K562 (cell line): ENCODE measurements at regions not wholly inside any gene's neighbourhood (a gene's known extent, or its start where the extent isn't known, plus 50 kb on each side); places are given as distances from the start of the nearest gene placed in this dataset.
A peak's percentile ranks its signal among the peaks of the same experiment; 100 is the strongest.

Source experiments
- ATAC-seq: fragments of 200-7000 bp; cut with Tn5 transposase; 3 replicates; pipeline ENCODE4 v1.9.1; 2020; ENCODE audit warnings: moderate library complexity
- BruUV-seq: library from RNA; stranded (reverse); fragments of 400-500 nt; replicated peaks from 2 replicates; lab custom pipeline; 2021; lab: Mats Ljungman, UMichigan
- CTCF ChIA-PET: fragments of 300-600 bp; formaldehyde crosslinking; extraction: SDS; loops from one replicate; lab custom pipeline; 2021; ENCODE audit warnings: low intra/inter-chr PET ratio; lab: Yijun Ruan, JAX
- POLR2A ChIA-PET: fragments of 300-600, 350-650 bp; sonication (Branson Sonifier 250); formaldehyde crosslinking; extraction: SDS; loops from one replicate; lab custom pipeline; 2021; ENCODE audit warnings: antibody characterized with exemption, inconsistent platforms; lab: Yijun Ruan, JAX
- DNase-seq, 4 experiments: peaks; one replicate each; pipeline versions ENCODE4 v3.0.0 to v3.0.0-alpha.2; 2011 to 2018; ENCODE audit warnings: low spot score in 3 of 4, mixed read lengths in 3 of 4; ENCODE audit errors: extremely low read depth in 1 of 4
- FAIRE-seq: peaks from 2 replicates; lab custom pipeline; 2011; peaks lifted over from hg19 to GRCh38; lab: Jason Lieb, UNC
- H2AFZ ChIP-seq: 2 replicates; pipeline ENCODE4 v1.6.0; 2011; ENCODE audit warnings: low read depth, low read length, control low read depth, inconsistent platforms
- H3K27ac ChIP-seq: fragments of 200-600 bp; 3 replicates; pipeline ENCODE4 v1.8.0; 2011; ENCODE audit warnings: low read depth, mild to moderate bottlenecking, control low read depth, inconsistent platforms, low read length, moderate library complexity, mixed read lengths; ENCODE audit errors: extremely low read depth
- H3K27me3 ChIP-seq, 2 experiments: fragments of 300-600 bp in 1 of 2; 2 replicates in 1 of 2; 3 replicates in 1 of 2; pipeline versions ENCODE4 v1.6.0 to v1.8.0; 2011; ENCODE audit warnings: inconsistent platforms in 2 of 2, low read length in 2 of 2, mild to moderate bottlenecking in 1 of 2, mixed read lengths in 1 of 2, moderate library complexity in 1 of 2; ENCODE audit not compliant: control insufficient read depth in 2 of 2, insufficient read depth in 2 of 2
- H3K36me3 ChIP-seq: fragments of 300-600 bp; 3 replicates; pipeline ENCODE4 v1.8.0; 2011; ENCODE audit warnings: mild to moderate bottlenecking, low read length, inconsistent platforms; ENCODE audit not compliant: control insufficient read depth, insufficient read depth
- H3K4me1 ChIP-seq, 2 experiments: fragments of 200-600 bp in 1 of 2; replicated peaks in 1 of 2; 2 replicates in 1 of 2; 3 replicates in 1 of 2; pipeline versions ENCODE4 v1.5.1 to v1.8.0; 2011; ENCODE audit warnings: inconsistent platforms in 2 of 2, low read length in 2 of 2, mild to moderate bottlenecking in 1 of 2, mixed read lengths in 1 of 2, moderate library complexity in 1 of 2; ENCODE audit not compliant: control insufficient read depth in 2 of 2, insufficient read depth in 2 of 2
- H3K4me2 ChIP-seq: 2 replicates; pipeline ENCODE4 v1.6.1; 2011; ENCODE audit warnings: low read length, control low read depth, inconsistent platforms, mixed read lengths; ENCODE audit not compliant: insufficient read depth
- H3K4me3 ChIP-seq: fragments of 200-600 bp; sonication (generic), shearing (Covaris generic); 2 replicates; pipeline ENCODE4 v1.5.1; 2016; ENCODE audit warnings: control low read depth, inconsistent platforms
- H3K79me2 ChIP-seq: fragments of 200-600 bp; 3 replicates; pipeline ENCODE4 v1.8.0; 2011; ENCODE audit warnings: low read length, inconsistent platforms; ENCODE audit not compliant: control insufficient read depth, insufficient read depth
- H3K9ac ChIP-seq, 2 experiments: 2 replicates each; pipeline versions ENCODE4 v1.6.0 to v1.6.1; 2011; ENCODE audit warnings: low read depth in 2 of 2, low read length in 2 of 2, control low read depth in 1 of 2, inconsistent platforms in 1 of 2, mild to moderate bottlenecking in 1 of 2, mixed read lengths in 1 of 2; ENCODE audit not compliant: insufficient read depth in 1 of 2
- H3K9me1 ChIP-seq: one replicate; pipeline ENCODE4 v1.6.0; 2011; ENCODE audit warnings: inconsistent platforms, mild to moderate bottlenecking, low read length, moderate library complexity; ENCODE audit not compliant: control insufficient read depth, insufficient read depth
- H3K9me3 ChIP-seq: replicated peaks from 2 replicates; pipeline ENCODE4 v1.5.1; 2011; ENCODE audit warnings: low read depth, low read length, inconsistent platforms; ENCODE audit not compliant: control insufficient read depth, insufficient read depth
- H4K20me1 ChIP-seq: replicated peaks from 2 replicates; pipeline ENCODE4 v1.6.1; 2011; ENCODE audit warnings: low read length, inconsistent platforms, mixed read lengths; ENCODE audit not compliant: control insufficient read depth, insufficient read depth
- ARID3B ChIP-seq: fragments of 250-450 bp; sonication (Bioruptor Pico); IDR thresholded peaks from 2 replicates; pipeline ENCODE4 v1.4.0; 2020; ENCODE audit warnings: borderline replicate concordance
- CBX8 ChIP-seq: fragments of 200-600 bp; sonication (generic); IDR thresholded peaks from 2 replicates; pipeline ENCODE4 v1.6.1; 2012; ENCODE audit warnings: borderline replicate concordance, mixed run types, low read depth, mild to moderate bottlenecking, moderate library complexity, mixed read lengths, low read length, control low read depth, inconsistent platforms; ENCODE audit not compliant: poor library complexity, severe bottlenecking; ENCODE audit errors: extremely low read depth
- CHCHD3 ChIP-seq: fragments of 250-450 bp; sonication (Bioruptor Pico); IDR thresholded peaks from 2 replicates; pipeline ENCODE4 v2.1.2; 2022; ENCODE audit warnings: mild to moderate bottlenecking
- FOXJ2 ChIP-seq: fragments of 200-800 bp; sonication (Bioruptor generic); IDR thresholded peaks from 2 replicates; pipeline ENCODE4 v1.6.1; 2016; ENCODE audit warnings: missing genetic modification characterization, missing compliant biosample characterization
- KAT8 ChIP-seq: fragments of 450-650 bp; IDR thresholded peaks from 2 replicates; pipeline ENCODE4 v1.6.1; 2016; ENCODE audit warnings: low read depth, mild to moderate bottlenecking
- NCOA4 ChIP-seq: fragments of 450-650 bp; IDR thresholded peaks from 2 replicates; pipeline ENCODE4 v1.6.1; 2018; ENCODE audit warnings: mild to moderate bottlenecking; ENCODE audit not compliant: partially characterized antibody
- NFYB ChIP-seq: IDR thresholded peaks from 2 replicates; pipeline ENCODE4 v1.6.1; 2011; ENCODE audit warnings: mild to moderate bottlenecking, moderate library complexity; ENCODE audit not compliant: insufficient read length; ENCODE audit errors: extremely low read depth
- PHF8 ChIP-seq: fragments of 200-600 bp; sonication (generic); IDR thresholded peaks from 2 replicates; pipeline ENCODE4 v1.6.1; 2012; ENCODE audit warnings: mixed run types, mild to moderate bottlenecking, inconsistent platforms, low read length, moderate library complexity, borderline replicate concordance
- POLR2A ChIP-seq: fragments of 450-650 bp; conservative IDR thresholded peaks from 2 replicates; pipeline ENCODE4 v1.6.1; 2016
- PRPF4 ChIP-seq: fragments of 200-400 bp; formaldehyde crosslinking; IDR thresholded peaks from one replicate; pipeline ENCODE4 v1.6.1; 2017; ENCODE audit warnings: low read length, low read depth, mild to moderate bottlenecking; ENCODE audit not compliant: insufficient read depth, poor library complexity, severe bottlenecking
- PTTG1 ChIP-seq: fragments of 450-650 bp; IDR thresholded peaks from 2 replicates; pipeline ENCODE4 v1.6.1; 2016; ENCODE audit warnings: low read depth, mild to moderate bottlenecking, missing genetic modification characterization, missing compliant biosample characterization
- RFX7 ChIP-seq: fragments of 250-450 bp; sonication (Bioruptor Pico); IDR thresholded peaks from 2 replicates; pipeline ENCODE4 v1.5.1; 2021; ENCODE audit warnings: mild to moderate bottlenecking
- ZFPM2 ChIP-seq: fragments of 250-450 bp; sonication (Bioruptor Pico); IDR thresholded peaks from 2 replicates; pipeline ENCODE4 v1.5.1; 2022; ENCODE audit warnings: mild to moderate bottlenecking
- ZNF609 ChIP-seq: sonication (generic); formaldehyde crosslinking; IDR thresholded peaks from 2 replicates; pipeline ENCODE4 v1.8.1; 2023; ENCODE audit warnings: missing genetic modification reagents, mild to moderate bottlenecking, borderline replicate concordance
- ZNF830 ChIP-seq: fragments of 250-450 bp; sonication (Bioruptor Pico); IDR thresholded peaks from 2 replicates; pipeline ENCODE4 v1.5.0; 2021; ENCODE audit warnings: mild to moderate bottlenecking
- ZSCAN29 ChIP-seq: fragments of 450-650 bp; IDR thresholded peaks from 2 replicates; pipeline ENCODE4 v1.6.1; 2017
- whole genome bisulfite sequencing: fragments of 100-300 bp; shearing (Covaris generic); methylation state at CpG from one replicate; pipeline ENCODE4 v1.1.6; 2016; ENCODE audit warnings: low coverage, mixed read lengths; ENCODE audit not compliant: insufficient coverage; ENCODE audit errors: missing lambda C conversion rate; 5-methylcytosine and 5-hydroxymethylcytosine counted together
- in situ Hi-C: fragments of 300-500 bp; cut with MboI; formaldehyde crosslinking; loops from 4 replicates; pipeline ENCODE4 v1.15.0; 2018; ENCODE audit warnings: inconsistent platforms, mixed read lengths
- intact Hi-C: fragments of 100-400 bp; cut with micrococcal nuclease; formaldehyde crosslinking; loops from 2 replicates; pipeline ENCODE4 v1.14.2; 2022
- TF ChIP-seq, protein P1 (sequence below): fragments of 250-450 bp; sonication (Bioruptor Pico); IDR thresholded peaks from 2 replicates; pipeline ENCODE4 v1.8.0; 2021; ENCODE audit warnings: mild to moderate bottlenecking, moderate library complexity

DNA sequence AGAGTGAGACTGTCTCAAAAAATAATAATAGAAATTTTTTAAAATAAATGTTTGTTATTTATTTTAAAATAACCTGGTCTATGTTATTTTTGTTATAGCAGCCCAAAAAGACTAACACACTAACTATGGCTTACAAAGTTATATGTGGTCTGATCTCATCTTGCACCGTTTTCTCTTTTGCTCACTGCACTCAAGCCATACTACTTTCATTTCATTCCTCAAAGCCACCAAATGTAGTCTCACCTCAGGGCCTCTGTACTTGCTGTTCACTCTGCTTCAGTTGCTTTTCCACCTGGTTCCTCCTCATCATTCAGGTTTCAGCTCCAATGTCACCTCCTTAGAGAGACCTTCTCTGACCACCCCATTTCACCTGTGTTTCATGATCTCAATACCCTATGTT is 55.2 kb upstream of the MDM1 start:
- FAIRE-seq = no peak
- in situ Hi-C loops (no loop called here), intact Hi-C loops (no loop called here)
- Histone ChIP-seq H3K9me3 (0 out of 2 replicates have a peak, but pooled peaks cover 4% of the 10 kb centered on the region), H3K4me1 (peaks cover 0 to 39% of the 10 kb centered on the region in 2 experiments; a peak in 4 of 5 replicates), H3K9ac (no peak overlapping the region), H2AFZ (peak overlapping the region; percentile 56; the same call in 1 of the 2 replicates), H4K20me1 (no peaks in the 10 kb centered on the region), H3K9me1 (no peaks in the 10 kb centered on the region), H3K4me3 (no peak overlapping the region), H3K27ac (no peak overlapping the region), H3K4me2 (no peak overlapping the region), H3K79me2 (no peaks in the 10 kb centered on the region), H3K36me3 (no peaks in the 10 kb centered on the region), H3K27me3 (no peaks in the 10 kb centered on the region)
- ChIA-PET POLR2A (no interaction called here), CTCF (no interaction called here)
- BruUV-seq = no TSS peak
- WGBS = 21% methylated on average over 1 of the region's 1 CpG
- no peak for DNase-seq
- ATAC-seq = no peak
- no peak for TF ChIP-seq ARID3B (CRISPR knock-in tag)
- TF ChIP-seq RFX7 (CRISPR knock-in tag) = no peak
- TF ChIP-seq, protein P1, sequence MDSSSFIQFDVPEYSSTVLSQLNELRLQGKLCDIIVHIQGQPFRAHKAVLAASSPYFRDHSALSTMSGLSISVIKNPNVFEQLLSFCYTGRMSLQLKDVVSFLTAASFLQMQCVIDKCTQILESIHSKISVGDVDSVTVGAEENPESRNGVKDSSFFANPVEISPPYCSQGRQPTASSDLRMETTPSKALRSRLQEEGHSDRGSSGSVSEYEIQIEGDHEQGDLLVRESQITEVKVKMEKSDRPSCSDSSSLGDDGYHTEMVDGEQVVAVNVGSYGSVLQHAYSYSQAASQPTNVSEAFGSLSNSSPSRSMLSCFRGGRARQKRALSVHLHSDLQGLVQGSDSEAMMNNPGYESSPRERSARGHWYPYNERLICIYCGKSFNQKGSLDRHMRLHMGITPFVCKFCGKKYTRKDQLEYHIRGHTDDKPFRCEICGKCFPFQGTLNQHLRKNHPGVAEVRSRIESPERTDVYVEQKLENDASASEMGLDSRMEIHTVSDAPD (CRISPR knock-in tag) = no peak
- TF ChIP-seq CBX8 = no peak
- no peak for TF ChIP-seq POLR2A
- no peak for TF ChIP-seq ZNF609 (CRISPR knock-in tag)
- no peak for TF ChIP-seq ZNF830 (CRISPR knock-in tag)
- TF ChIP-seq NCOA4 = no peak
- no peak for TF ChIP-seq PRPF4
- TF ChIP-seq FOXJ2 = no peak
- no peak for TF ChIP-seq PTTG1
- no peak for TF ChIP-seq ZSCAN29
- no peak for TF ChIP-seq ZFPM2 (CRISPR knock-in tag)
- TF ChIP-seq NFYB = no peak
- no peak for TF ChIP-seq CHCHD3
- no peak for TF ChIP-seq KAT8
- TF ChIP-seq PHF8 = no peak
